Hippocampal formation (tissue), 2 donors: ENCODE measurements at regions not wholly inside any gene's neighbourhood (a gene's known extent, or its start where the extent isn't known, plus 50 kb on each side); places are given as distances from the start of the nearest gene placed in this dataset.

Experiments used
- DNase-seq, 2 donors: peaks; one replicate each; lab custom pipeline; 2025; lab: John Stamatoyannopoulos, UW

DNA sequence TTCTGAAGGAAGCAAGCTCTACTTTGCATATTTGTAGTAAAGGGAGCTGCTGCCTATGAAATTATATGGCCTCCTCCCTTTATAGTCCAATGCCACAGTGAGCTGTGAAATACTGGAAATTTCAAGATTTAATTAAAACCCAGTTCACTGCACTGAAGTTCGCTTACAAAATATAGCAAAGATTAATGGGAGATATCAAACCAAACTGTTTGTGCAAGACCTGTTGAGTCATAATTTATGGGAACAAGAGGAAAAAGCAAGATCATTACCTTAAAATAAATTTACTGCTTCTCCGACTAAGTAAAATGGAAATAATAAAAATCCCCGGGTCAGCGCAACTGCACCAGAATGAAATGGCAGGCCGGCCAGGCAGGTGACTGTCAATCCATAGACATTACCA lies 215.5 kb upstream of the RAB6C start:
- DNase-seq, result no peak

DNA sequence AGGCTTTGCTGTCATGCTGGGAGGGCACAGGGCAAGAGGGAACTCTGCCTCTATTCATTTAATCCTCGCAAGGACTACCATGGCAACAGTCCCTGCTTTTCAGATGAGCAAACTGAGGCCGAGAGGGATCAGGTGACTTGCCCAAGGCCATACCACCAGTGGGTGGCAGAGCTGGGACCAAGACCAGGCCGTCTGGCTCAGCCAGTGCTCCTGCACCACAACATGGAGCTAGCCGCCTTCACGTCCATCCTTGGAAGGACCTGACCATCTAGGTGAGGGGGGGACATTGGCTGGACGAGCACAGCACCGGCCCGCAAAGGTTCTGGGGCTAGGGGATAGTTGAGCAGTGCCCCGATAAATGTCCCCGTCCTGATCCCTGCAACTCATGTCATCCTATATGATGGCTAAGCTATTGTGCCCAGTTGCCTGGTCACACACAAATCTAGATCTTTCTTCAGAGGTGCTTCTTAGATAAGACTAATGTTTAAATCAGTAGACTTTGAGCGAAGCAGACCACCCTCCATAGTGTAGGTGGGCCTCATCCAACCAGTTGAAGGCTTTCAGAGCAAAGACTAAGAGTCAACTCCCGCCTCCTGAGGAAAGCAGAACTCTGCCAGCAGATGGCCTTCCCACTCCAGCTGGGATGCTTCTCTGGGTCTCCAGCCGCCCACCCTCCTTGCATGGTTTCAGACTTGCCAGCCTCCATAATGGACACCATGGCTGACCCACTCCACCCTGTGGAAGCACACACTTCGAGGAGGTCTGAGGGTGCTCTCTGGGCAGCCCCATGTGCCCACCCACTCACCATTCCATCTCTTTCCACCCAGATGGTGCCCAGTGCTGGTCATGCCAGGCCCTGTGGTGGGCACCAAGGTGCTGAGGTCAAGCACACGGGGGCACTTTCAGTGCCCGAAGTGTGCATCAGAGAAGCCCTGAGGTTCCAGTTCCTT lies 214.8 kb upstream of the RAB6C start:
- DNase-seq, result no peak

DNA sequence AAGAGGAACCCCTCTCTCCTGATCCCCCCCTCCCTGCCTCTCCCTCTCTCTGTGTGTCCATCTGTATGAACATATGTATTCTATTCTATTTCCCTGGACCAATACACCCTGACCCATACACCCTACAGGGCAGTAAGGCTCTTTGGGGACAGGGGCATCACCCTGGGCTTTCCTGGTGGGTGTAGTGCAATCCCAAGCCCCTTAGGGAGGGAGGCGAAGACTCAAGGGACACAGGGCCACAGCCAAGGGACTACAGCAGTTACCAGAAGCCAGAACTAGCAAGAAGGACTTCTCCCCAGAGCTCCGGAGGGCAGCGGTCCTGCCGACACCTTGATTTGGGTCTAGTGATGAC lies 214.2 kb upstream of the RAB6C start:
- DNase-seq, result no peak

- DNase-seq, result no peak
These were observed 213.7 kb upstream of the RAB6C start for GRCh38 chr2:129765678-129766351.

DNA sequence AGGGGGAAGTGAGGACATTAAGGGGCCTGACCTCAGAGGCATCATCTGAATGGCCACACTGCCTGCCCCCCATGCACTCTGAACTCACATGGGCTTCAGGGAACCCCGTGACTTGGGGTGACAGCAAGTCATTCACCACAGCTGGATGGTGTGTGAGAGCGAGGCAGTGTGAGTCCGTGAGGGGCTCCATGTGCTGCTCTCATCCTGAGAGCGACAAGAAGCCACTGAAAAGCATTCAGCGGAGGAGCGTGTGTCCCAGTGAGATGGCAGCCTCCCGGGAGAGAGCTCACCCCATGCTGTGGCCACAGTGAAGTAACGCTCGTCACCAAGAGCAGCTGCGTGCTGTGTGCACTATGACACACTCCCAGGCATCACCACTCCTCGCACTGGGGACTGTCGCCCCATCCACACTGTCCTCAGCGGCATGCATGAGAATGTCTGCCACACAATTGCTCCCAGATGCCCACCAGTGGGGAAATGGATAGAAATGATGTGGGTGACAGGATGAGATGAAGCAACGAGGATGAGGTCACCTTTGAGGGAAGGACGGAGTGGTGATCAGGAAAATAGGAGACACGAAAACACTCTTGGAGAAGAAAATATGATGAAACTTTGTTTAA lies 213.0 kb upstream of the RAB6C start:
- no peak for DNase-seq

- no peak for DNase-seq
These were observed 212.0 kb upstream of the RAB6C start for GRCh38 chr2:129767346-129768035.

DNA sequence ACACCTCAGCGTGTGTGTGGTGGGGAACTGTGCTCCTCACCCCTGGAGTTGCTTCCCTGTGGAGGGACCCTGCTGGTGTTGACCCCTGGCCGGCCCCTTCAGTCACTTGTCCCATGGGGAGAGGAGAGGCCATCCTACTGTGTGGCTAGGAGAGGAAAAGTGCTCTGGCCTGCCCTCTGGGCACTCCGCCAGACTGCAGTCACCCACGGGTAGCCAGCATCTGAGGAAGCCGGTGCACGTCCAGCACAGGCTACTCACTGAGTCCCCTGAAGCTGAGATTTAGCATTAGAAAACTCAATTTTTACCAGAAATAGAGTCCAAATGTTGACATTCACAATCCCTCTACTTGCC lies 211.5 kb upstream of the RAB6C start:
- DNase-seq, result no peak

DNA sequence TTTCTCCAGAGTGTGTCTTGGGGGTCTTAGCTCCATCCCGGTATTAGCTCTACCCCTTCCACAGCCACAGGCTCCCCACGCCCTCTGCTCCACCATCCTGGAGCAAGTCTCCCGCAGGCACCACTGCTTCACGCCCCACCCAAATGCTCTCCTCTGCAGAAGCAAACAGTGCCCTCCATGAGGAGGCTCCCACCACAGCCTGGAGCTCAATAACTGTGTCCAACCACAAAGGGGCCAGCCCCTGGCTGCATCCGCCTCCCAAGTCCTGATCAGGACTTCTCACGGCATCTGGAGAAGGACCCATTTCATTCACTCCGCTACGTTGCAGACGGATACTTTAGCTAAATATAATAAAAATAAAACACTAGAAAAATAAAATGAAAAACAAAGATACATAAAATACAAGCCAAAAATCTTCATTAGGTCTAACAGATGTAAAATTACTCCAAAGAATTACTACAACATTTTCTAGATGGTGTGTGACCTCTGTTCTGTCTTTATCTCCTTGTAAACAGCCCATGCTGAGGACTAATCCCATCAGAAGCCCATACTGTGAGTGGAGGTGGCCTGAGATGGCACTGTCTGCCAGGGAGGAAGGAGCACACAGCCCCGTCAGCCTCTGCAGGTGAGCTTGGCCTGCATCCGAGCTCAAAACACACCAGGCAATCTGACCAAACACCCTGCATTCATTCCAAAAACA lies 210.8 kb upstream of the RAB6C start:
- DNase-seq, result no peak

- DNase-seq, result no peak
These were observed 210.1 kb upstream of the RAB6C start for GRCh38 chr2:129769185-129769991.

- no peak for DNase-seq
These were observed 207.9 kb upstream of the RAB6C start for GRCh38 chr2:129771418-129772189.

GRCh38 chr2:129772190-129772579 lies 207.3 kb upstream of the RAB6C start:
- DNase-seq, result no peak

DNA sequence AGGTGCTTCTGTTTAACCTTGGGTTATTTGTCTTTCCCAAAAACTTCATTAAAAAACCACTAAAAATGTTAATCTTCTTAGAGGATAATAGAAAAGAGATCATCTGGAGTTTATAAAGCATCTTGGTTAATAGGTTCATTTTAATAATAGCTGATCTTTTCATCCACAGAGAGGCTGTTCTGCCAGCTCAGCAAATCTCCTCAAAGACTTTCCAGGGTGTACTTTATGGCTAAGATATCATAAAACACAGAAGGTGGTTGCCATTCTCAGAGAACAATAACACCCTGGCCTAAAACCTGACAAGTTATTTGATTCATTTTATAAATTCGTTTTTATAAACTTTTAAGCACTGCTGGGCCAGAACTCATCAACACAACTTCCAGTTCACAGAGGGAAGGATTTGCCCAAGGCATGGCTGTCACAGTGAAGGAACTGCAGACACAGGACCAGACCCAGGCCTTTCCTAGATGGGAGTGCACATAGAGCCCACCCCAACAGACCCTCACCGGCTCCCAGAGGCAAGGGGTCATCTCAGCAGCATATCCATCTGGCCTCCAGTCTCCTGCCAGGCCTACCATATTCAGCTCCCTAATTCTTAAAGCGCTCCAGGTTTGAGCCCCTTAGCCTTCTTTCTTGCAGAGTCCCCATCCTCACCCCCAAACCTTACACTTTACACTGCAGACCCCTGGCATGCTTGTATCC lies 203.4 kb upstream of the RAB6C start:
- DNase-seq, result no peak

GRCh38 chr2:129777146-129777545 lies 202.3 kb upstream of the RAB6C start:
- no peak for DNase-seq

GRCh38 chr2:129777762-129778583 lies 201.5 kb upstream of the RAB6C start:
- no peak for DNase-seq

GRCh38 chr2:129778584-129778877 lies 200.9 kb upstream of the RAB6C start:
- DNase-seq, result no peak

- no peak for DNase-seq
These were observed 199.7 kb upstream of the RAB6C start for GRCh38 chr2:129779783-129780182.

DNA sequence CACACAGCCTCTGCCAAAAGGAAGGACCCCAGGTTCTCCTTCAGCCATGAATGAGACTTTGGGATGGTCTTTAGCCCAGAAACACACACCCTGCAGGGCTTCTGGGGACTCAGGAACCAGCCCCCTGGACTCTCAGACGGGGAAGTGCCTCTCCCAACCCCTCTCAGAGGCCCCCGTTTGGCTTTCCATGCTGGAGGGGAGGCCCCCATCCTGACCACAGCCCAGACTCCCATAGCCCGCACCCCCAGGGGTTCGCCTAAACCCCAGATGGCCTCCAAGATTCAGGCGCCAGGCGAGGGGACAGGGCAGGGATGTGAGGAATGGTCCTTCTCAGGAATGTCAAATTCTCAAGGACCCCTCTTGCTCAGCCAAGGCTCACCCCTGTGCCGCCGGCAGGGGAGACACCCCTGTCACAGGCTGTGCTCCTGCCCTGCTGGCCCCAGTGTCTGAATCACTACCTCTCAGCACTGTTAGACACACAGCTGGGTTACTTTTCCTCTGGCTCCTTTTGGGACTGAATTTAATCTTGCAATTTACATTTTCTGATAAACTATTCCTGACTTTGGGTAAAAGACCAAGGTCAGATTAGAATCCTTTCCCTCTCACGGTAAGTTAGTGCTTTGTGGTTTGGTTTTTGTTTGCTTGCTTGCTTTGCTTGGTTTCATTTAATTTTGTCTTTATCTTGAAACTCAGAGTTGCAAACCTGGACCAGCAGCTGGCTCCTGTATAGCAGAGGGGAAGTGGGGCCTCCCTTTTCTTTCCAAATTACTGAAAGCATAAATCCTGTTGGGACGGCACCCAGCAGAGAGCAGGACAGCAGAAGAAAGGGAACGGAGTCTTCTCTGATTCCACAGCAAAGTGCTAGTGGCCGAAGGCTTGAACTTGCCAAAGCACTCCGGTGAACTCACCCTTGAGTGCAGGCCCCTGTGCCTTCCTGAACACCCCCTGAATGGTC lies 198.9 kb upstream of the RAB6C start:
- DNase-seq, result no peak
